ENCODE measurements at regions not wholly inside any gene's neighbourhood (a gene's known extent, or its start where the extent isn't known, plus 50 kb on each side); places are given as distances from the start of the nearest gene placed in this dataset.
A peak's percentile ranks its signal among the peaks of the same experiment; 100 is the strongest.

DNA sequence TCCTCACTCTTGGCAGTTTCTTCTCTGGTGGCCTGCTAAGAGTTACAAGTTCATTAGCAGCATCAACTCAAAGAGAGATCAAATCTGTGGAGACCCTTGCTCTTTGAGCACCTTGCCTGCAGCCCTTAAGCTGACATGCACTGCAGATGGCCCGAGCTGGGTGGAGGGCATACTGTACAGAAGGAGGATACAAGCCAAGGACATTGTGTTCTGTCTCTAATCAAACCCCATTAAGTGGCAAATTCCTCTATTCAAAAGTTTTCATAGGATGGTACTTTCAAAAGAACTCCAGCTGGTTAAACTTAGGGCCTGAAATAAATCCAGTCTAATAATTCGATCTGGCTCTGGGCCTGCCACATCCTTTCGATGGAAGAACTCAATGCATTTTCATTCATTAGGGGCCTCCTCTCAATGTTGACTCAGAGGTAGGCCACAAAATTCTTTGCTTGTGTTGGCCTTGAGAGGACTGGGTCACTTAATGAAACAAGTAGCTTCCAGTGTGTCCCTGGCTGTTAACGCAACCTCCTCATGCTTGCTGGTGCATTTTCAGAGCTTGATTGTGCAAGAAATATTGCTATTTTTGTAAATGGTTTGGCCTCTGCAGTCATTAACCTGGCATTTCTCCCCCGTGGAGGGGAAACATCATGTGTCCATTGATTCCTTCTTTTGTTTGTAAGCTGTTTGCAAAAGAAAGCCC lies 318.2 kb downstream of the NUAK1 start:
- DNase-seq: no peak

DNA sequence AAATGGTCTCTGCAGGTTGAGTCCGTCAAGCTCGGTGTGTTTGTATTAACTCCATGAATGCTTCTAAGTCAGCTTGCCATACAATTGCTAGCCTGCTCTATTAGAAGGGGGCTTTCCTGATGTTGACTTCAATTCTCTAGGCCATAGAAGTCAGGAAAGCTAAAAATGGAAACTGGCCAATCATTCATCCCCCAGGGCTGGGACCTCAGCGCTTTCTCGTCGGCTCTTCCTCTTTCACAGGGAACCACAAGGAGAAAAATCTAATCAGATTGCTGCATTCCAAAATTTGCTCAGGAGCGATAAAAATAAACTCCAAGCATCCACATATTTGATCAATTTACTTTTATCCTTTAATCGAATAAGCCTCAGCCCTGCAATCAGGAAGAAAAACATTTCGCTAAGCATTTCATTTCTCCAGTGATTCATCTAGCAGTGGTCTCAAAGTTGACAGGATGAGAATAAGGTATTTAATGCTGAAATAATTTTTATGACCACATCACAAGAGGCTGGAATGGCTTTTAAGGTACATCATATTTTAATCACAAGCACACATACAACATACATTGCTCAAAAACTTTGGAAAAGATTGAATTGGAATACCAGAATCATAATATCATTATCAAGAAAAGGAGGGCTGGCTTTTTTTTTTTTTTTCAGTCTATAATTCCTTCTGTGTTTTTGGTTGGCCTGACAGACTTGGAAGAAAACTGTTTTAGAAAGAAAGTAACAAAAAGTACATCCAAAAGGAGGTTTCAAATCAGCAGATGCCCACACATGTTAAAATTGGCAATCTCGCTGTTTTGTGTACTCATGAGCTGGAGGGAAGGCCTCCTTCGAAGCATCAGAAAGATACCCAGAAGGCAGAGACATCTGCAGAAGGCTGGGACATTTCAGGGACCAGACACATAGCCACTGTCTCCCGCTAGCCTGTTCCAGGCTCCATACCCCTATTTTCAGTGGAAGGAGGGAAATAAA lies 316.3 kb downstream of the NUAK1 start:
- DNase-seq: no peak

DNA sequence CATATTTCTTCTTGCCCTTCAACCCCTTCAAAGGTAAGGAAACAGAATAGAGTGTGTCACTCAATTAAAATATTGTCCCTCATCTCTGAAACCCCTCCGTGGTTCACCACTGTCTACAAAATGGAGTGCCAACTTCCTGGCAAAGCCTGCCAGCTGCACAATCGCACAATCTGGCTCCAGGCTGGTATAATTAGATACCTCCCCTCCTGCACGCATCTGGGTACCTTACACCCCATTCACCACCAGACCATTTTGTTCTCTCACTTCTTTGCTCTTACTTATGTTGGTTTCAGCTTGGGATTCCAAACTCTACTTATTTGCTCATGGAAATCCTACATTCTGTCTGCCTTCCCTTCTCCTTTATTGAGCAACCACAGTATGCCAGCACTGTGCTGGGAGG lies 314.9 kb downstream of the NUAK1 start:
- DNase-seq: no peak

DNA sequence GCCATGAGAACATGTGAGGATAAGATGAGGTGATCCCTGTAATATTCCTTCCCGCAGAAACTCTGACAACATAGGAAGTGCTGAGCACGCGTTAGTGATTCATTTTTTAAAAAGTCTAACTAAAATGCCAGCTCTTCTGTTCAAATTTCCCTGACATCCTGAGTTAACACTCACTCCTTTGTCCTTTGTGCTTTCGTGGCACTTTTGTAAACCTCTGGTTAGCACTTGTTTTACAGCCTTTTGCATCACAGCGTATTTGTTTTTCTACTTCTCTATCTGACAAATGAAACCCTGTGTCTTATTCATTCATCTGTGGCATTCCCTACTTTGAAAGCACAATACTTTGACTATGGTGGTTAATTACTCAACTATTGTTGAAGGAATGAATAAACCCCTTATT lies 313.6 kb downstream of the NUAK1 start:
- no peak for DNase-seq

DNA sequence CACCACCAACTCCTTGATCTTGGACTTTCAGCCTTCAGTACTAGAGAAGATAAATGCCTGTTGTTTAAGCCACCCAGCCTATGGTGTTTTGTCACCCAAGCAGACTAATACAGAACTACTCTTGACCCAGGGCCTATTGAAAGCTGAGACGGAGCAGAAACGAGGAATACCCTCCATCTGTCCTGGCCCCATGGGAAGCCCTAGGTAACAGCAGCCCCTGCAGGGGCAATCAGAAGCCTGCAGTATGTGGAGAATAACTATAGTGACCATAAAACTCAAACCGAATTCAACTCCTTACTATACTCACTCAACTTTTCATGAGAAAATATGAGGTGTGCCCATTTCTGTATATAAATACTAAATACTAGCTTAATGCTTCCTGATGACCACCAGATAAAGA lies 307.4 kb downstream of the NUAK1 start:
- DNase-seq: peak in 1 of 2 experiments; percentile 1

DNA sequence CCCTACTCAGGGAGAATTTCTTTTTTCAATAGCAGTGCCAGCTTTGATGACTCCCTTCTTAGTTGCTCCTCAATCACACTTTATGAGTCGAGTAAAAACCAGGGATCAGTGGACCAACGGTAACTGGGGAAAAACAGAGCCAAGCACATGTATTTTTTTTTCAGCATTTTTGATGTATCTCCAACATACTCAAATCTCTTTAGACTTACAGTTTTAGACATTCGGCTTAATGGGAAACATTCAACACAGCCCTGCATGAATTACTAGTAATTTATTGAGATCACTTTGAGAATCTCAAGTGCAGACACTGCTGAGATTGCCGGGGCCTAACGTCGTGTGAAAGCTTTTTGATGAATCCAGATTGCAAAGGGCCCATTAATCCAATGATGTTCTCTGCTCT lies 306.7 kb downstream of the NUAK1 start:
- no peak for DNase-seq

DNA sequence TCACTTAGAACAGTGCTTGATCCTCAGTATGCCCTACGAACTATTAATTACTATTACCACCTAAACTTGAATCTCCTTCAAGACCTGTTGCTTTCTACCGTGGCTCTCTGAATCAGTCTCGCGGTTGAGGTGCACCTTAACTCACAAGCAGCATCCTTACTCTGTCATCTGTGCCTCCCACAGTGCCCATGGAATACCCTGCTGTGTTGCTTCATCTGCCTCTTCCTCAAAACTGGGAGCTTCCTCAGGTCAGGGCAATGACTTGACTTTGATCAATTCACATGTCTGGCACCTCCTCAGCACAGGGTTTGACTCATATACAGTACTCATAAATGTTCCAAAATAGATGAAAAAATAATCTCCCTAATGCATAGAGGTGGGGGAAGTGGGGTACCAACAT lies 305.9 kb downstream of the NUAK1 start:
- no peak for DNase-seq

DNA sequence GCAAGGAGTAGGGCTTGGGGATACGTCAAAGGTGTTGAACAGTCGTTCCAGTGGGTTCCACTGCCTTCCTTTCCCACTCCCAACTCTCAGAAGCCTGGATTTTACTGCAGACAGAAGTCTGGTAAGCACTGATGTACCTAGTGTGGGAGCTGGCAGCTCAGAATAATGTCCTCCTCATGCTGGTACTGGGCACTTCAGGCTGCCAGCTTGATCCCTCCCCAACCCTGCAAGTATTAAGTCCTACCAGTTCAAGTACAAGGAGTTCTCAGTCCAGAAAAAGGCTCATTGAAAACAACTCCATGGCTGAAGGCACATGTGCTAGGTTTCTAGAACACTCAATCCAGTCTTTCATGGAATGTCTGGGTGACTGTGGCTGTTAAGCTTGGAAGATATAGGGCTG lies 304.3 kb downstream of the NUAK1 start:
- DNase-seq: no peak

DNA sequence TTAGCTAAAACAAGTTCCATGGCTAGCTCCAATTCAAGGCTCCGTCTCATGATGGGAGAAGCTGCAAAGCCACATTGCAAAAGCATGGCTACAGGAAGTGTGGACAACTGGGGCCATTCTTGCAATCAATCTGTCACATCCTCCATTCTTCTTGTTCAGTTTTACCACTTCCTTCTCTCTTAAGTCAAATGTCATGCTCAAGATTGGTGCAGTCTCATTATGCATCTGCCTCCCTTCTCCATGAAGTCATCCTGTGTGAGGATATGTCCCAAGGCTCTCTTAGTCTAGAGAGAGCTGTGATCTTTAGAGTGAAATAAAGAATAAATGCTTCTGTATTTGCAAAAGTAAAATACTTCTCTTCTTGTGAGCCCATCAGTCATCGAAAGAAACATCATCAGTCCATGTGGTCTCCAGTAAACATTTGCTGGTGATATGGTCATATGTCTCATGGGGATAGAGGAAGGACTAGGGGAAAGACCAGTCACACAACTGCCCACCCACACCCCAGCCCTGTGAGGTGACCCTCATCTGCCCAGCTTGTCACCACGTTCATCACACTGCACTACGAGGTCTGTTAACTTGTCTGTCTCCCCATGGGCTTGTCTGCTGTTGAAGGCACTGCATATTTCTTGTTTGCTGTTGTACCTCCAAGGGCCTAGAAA lies 303.0 kb downstream of the NUAK1 start:
- no peak for DNase-seq

DNA sequence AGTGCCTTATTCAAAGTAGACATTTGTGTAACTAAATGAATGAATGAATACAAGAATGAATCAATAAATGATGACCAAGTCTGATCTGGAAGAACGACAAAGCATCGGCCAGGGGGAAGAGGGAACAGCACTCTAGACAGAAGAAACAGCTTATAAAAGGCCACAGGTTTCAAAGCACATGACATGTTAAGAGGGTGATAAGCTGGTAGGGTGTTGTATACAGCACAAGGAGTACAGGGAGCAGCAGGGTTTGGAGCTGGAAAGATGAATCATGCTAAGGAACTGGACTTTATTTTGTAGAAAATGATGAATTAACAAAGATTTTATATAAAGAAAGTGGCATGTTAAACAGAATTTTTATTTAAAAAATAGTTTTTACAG lies 302.5 kb downstream of the NUAK1 start:
- DNase-seq: no peak

DNA sequence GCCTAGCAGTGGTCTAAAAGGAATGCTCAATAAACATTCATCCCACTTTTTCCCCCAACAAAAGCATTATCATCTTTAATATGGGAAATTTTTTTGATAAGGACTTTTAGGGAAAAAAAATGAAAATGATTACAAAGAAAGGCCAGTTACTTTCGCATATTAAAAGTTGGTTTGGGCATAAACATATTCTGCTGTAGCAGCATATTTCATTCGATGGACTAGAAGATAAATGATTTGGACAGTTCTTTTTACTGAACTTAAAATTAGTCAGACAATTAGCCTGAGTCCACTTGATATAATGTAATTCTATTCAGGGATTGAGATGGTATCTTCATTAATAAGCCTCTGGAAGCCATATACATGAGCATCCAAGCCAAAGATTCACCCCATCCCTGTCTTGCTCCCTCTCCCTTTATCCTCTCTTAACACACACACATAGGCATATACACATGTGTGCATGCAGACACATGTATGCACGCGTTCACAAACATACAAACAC lies 299.1 kb downstream of the NUAK1 start:
- no peak for DNase-seq

DNA sequence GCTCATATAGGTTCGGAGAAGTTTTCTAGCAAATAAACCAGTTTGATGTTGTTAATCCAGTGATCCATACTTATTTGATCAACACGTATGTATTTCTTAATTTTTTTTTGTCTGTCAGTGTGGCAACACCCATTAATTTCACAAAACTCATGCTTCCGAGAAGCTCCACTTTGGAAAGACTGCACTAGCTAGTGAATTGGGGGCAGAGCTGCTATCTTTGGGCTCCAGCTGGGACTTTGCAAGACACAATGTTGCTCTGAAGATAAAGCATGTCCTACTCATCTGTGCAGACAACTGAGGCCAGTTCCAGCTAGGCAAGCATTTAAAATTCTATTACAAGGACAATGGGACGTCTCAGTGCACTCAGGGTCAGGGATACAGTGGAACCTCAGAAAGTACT lies 298.4 kb downstream of the NUAK1 start:
- no peak for DNase-seq

DNA sequence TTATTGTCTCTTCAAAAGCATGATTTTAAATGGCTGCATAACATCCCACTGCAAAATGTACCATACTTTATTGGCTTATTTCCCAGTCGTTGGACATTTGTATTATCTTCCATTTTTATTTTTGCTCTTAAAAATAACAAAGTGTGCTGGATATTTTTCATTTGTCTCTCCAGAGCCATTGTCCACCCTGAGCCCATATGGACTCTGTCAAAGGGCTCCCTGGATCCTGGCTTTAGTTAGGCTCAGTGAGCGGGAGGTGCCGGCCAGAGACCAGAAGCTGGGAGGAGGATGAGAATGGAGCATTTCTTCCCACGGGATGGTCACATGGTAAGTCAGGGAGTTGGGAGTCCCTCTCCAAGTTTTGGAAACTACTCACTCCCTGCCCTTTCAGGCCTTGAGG lies 296.9 kb downstream of the NUAK1 start:
- no peak for DNase-seq

DNA sequence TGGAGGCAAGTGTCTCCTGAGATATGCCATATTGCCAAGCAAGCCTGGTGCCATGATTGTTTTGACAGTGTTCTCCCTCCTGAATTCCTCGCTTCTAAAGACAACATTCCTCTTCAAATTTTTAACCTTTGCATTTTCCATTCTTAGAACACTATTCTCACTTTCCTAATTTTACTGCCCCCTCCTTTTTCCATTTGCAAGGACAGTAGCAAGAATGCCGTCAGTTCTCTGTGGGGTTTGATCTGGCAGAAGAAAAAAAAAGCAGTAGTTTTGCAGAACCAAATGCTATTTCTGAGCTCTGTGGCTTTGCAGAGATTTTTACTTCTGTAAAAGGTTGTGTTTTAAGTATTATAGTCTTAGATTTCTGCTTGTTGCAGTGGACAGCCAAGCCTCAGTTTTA lies 295.2 kb downstream of the NUAK1 start:
- DNase-seq: no peak

DNA sequence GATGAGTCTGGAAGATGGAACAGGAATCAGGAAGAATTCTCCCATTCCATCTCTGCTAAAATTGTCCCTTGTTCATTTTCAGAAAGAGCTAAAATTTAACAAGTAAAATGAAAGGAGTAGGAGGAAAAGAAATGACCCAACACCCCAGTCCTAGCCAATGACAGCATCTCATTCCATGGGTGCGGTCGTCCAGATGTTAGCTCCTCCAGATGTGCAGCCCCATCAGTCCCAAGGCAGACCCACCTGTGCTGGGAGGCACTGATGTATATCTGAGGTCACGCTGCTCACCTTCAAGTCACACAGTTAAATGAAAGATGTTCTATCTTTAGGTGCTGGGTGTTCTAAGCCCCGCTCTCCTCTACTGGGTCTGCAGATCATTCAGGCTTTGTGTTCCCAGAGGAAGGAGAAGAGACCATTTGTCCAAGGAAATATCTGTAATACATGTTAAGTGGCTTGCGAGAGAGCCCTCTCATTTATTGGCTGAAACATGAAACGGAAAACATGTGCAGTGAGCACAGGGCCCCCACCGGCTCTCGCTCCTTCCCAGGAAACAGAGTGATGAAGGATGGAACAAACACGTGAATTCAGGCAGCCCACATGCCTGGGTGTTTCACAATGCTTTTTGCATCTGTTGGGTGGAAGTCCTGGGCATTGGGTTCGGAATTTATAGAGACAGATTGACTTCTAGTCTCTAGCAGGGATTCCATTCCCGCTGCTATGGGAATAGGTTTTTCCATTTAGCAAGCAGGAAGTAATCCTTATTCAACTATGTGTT lies 294.6 kb downstream of the NUAK1 start:
- no peak for DNase-seq

DNA sequence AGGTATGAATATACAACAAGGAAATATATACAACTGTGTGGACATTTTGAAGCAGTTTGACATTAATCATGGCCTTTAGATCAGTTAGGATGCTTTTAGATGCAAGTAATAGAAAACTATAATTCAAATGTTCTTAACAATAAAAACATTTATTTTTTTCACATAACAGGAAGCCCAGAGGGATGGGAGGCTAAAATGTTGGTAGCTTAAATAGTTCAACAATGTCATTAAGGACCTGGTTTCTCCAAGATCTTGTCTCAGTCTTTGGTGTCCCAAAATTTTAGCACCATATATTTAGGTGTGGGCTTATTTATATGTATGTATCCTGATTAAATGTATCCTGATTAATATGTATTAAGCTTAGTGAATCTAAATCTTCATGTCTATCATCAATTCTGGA lies 292.4 kb downstream of the NUAK1 start:
- no peak for DNase-seq

DNA sequence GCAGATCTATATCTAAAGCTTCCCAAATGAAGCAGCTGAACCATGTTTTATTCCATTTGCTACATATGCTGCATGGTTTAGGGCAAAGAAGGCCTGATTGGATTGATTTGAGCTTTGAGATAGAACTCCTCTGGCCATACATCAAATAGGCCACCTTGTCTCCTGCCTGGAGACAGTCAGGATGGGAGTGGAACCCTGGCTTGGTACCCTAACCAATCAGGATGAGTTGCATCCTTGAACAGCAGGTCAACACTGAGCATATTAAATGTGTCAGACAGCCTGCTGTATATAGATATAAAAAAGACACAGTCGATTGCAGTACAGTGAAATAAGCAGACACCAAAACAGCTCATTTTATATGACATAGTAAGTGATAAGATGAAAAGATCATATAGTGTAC lies 291.7 kb downstream of the NUAK1 start:
- no peak for DNase-seq

DNA sequence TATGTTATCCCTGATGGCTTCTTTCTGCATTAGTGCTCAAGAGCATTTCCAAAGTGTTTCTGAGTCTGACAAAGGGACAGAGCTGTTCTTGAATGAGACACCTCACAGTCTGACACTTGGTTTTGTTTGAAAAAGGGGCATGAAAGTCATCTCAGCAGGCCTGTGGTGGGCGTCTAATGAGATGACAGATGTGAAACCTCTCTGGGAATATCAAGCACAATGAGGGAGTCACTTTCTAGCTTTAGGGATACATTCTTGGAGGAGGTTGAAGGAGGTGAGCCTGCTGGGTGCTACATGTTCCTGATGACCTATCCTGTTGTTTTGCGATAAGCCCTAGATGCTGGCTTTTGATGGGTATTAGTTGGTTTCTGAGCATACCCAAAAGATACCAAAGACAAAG lies 290.5 kb downstream of the NUAK1 start:
- no peak for DNase-seq

DNA sequence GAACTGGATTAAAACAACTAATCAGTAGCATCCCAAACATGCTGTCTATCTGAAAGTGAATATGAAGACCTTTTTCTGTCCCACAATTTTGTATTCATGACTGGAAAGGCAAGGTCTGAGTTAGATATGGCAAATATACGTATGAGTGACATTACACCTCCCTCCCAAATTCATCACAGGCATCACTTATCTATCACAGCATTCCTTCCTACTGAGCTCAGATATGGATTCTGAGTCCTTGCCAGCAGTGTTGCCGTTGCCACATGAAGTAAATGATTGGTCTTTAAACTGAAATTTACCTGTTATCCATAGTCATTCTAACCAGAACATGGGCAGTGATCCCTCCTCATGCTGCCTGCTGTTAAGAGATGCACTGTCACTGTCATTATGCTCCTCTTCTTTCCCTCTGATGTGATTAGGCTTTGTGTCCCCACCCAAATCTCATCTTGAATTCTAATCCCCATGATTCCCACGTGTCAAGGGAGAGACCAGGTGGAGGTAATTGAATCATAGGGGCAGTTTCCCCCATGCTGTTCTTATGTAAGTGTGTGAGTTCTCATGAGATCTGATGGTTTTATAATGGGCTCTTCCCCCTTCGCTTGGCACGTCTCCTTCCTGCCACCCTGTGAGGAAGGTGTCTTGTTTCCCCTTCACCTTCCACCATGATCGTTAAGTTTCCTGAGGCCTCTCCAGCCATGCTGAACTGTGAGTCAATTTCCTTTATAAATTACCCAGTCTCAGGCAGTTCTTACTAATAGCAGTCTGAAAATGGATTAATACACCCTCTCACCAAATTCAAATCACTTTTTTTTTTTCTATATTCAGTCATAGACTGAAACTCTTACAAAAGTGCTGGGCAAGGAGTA lies 288.4 kb downstream of the NUAK1 start:
- no peak for DNase-seq

DNA sequence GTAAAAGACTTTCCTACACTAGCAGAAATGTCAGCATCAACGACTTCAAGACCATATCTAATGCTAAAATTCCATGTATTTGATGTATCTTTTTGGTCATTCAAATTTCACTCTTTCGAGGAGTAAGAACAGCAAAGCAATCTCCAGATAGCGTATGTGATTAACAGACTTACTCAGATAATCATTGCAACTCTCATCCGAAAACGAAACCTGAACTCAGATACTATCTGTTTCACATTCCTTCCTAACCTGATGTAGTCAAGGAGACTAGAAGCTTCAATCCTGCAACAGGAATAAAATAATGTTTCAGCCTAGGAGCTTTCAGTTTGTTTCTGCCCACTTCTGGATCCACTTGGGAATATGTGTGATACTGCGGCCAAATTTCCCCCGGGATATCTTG lies 286.3 kb downstream of the NUAK1 start:
- DNase-seq: no peak

DNA sequence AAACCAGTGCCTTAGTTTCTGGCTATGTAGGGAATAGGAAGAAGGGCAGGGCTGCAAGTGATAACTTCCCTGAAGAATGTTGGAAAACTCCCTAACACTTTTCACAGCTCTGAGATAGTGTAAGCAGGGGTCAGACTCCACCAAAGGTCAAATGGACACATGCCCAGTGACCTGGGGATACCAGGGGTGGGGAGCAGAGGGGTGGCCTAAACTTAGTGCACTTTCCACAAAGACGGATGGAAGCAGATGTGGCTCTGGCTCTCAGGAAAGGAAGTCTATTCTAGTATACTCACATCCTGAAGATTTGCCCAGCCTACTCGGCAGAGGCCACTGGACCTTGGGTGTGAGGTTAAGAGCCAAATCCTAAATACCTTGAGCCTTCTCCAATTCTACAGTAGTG lies 285.8 kb downstream of the NUAK1 start:
- no peak for DNase-seq

DNA sequence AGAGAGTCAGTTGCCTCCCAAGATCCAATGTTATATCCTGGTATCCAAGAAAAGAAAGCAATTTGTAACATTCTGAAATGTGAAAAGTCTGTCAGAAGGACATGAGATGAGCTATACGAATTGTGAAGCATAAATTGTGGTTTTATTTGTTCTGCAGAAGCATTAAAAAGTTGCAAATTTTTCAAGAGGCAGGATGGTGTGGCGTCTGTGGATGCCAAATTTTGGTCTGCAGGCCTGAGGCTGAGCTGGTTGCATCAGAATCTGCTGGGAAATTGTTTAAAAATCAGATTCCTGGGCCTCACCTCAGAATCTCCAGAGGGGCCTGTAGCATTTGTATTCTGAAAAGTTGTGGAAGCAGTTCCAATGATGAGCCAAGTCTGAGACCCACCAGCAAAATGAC lies 284.7 kb downstream of the NUAK1 start:
- DNase-seq: no peak
